OCI-LY1 (cell line): ENCODE measurements at regions not wholly inside any gene's neighbourhood (a gene's known extent, or its start where the extent isn't known, plus 50 kb on each side); places are given as distances from the start of the nearest gene placed in this dataset.

Experiments
- H2AFZ ChIP-seq: fragments of 200-600 bp; sonication (generic), shearing (Covaris generic); 2 replicates; pipeline ENCODE4 v1.6.0; 2014; ENCODE audit warnings: antibody characterized with exemption, mild to moderate bottlenecking, low read length
- H3F3A ChIP-seq: fragments of 200-600 bp; sonication (generic), shearing (Covaris generic); 2 replicates; pipeline ENCODE4 v1.6.0; 2014; ENCODE audit warnings: mild to moderate bottlenecking, antibody characterized with exemption, low read length, moderate library complexity; ENCODE audit not compliant: insufficient read depth
- H3K27ac ChIP-seq: fragments of 200-600 bp; sonication (generic); 2 replicates; pipeline ENCODE4 v1.5.1; 2014; ENCODE audit warnings: low read length, mixed run types, mild to moderate bottlenecking, low read depth; ENCODE audit not compliant: poor library complexity, severe bottlenecking
- H3K27me3 ChIP-seq: fragments of 200-600 bp; sonication (generic); 2 replicates; pipeline ENCODE4 v1.6.0; 2014; ENCODE audit warnings: antibody characterized with exemption, mild to moderate bottlenecking, low read length, moderate library complexity; ENCODE audit not compliant: insufficient read depth
- H3K36me3 ChIP-seq: fragments of 200-600 bp; sonication (generic); 2 replicates; pipeline ENCODE4 v1.6.1; 2014; ENCODE audit warnings: mild to moderate bottlenecking, antibody characterized with exemption, low read length, moderate library complexity, mixed read lengths; ENCODE audit not compliant: insufficient read depth
- H3K4me1 ChIP-seq: fragments of 200-600 bp; sonication (generic); 2 replicates; pipeline ENCODE4 v1.5.1; 2014; ENCODE audit warnings: mild to moderate bottlenecking, low read length, moderate library complexity; ENCODE audit not compliant: insufficient read depth, severe bottlenecking
- H3K4me2 ChIP-seq: fragments of 200-600 bp; sonication (generic), shearing (Covaris generic); 2 replicates; pipeline ENCODE4 v1.6.1; 2014; ENCODE audit warnings: low read length
- H3K4me3 ChIP-seq: fragments of 200-600 bp; sonication (generic); 2 replicates; pipeline ENCODE4 v1.5.1; 2014; ENCODE audit warnings: low read length, low read depth, mild to moderate bottlenecking, mixed read lengths; ENCODE audit not compliant: poor library complexity, severe bottlenecking
- H3K79me2 ChIP-seq: fragments of 200-600 bp; shearing (Covaris generic); 2 replicates; pipeline ENCODE4 v1.6.1; 2016; ENCODE audit warnings: mixed run types, low read length, mixed read lengths; ENCODE audit not compliant: insufficient read depth
- H3K9ac ChIP-seq: fragments of 200-600 bp; sonication (generic), shearing (Covaris generic); 2 replicates; pipeline ENCODE4 v1.6.1; 2014; ENCODE audit warnings: mild to moderate bottlenecking, low read length, mixed read lengths
- H3K9me2 ChIP-seq: fragments of 200-600 bp; sonication (generic), shearing (Covaris generic); 2 replicates; pipeline ENCODE4 v1.6.1; 2014; ENCODE audit warnings: low read depth, mild to moderate bottlenecking, low read length, mixed read lengths
- H3K9me3 ChIP-seq: fragments of 200-600 bp; shearing (Covaris generic); 2 replicates; pipeline ENCODE4 v1.6.1; 2014; ENCODE audit warnings: low read length, mixed read lengths
- H4K20me1 ChIP-seq: fragments of 200-600 bp; sonication (generic), shearing (Covaris generic); 2 replicates; pipeline ENCODE4 v1.6.0; 2016; ENCODE audit warnings: mild to moderate bottlenecking, low read length; ENCODE audit not compliant: insufficient read depth
- CTCF ChIP-seq: fragments of 200-600 bp; sonication (generic), shearing (Covaris generic); IDR thresholded peaks from 2 replicates; pipeline ENCODE4 v1.5.1; 2017; ENCODE audit warnings: mild to moderate bottlenecking, antibody characterized with exemption, low read length, moderate library complexity, mixed read lengths
- EZH2 ChIP-seq: fragments of 200-600 bp; sonication (generic), shearing (Covaris generic); IDR thresholded peaks from 2 replicates; pipeline ENCODE4 v1.8.0; 2017; ENCODE audit warnings: borderline replicate concordance, mixed run types, mild to moderate bottlenecking, antibody characterized with exemption, low read length, moderate library complexity, mixed read lengths

- no peaks in the 10 kb centered on the region for H3K27me3 ChIP-seq
- H3K9ac ChIP-seq = no peak overlapping the region
- no peaks in the 10 kb centered on the region for H3F3A ChIP-seq
- no peaks in the 10 kb centered on the region for H3K9me3 ChIP-seq
- no peaks in the 10 kb centered on the region for H4K20me1 ChIP-seq
- no peaks in the 10 kb centered on the region for H3K79me2 ChIP-seq
- TF ChIP-seq CTCF = no peak
- TF ChIP-seq EZH2 = no peak
- no peaks in the 10 kb centered on the region for H3K4me1 ChIP-seq
- no peaks in the 10 kb centered on the region for H3K36me3 ChIP-seq
- H2AFZ ChIP-seq = no peak overlapping the region
- no peak overlapping the region for H3K27ac ChIP-seq
- no peak overlapping the region for H3K4me2 ChIP-seq
- no peak overlapping the region for H3K4me3 ChIP-seq
- no peaks in the 10 kb centered on the region for H3K9me2 ChIP-seq
Observed at GRCh38 chr6:153210083-153210482, 79.0 kb upstream of the RGS17 start.

GRCh38 chr6:153208706-153209105 lies 77.6 kb upstream of the RGS17 start:
- no peak overlapping the region for H3K4me3 ChIP-seq
- H4K20me1 ChIP-seq = no peaks in the 10 kb centered on the region
- H2AFZ ChIP-seq = no peak overlapping the region
- H3K4me1 ChIP-seq = no peaks in the 10 kb centered on the region
- H3K36me3 ChIP-seq = no peaks in the 10 kb centered on the region
- no peaks in the 10 kb centered on the region for H3K9me3 ChIP-seq
- no peaks in the 10 kb centered on the region for H3K27me3 ChIP-seq
- H3K9me2 ChIP-seq = no peaks in the 10 kb centered on the region
- TF ChIP-seq EZH2 (no peak), CTCF (no peak)
- H3K79me2 ChIP-seq = no peaks in the 10 kb centered on the region
- H3K4me2 ChIP-seq = no peak overlapping the region
- H3K9ac ChIP-seq = no peak overlapping the region
- H3K27ac ChIP-seq = no peak overlapping the region
- no peaks in the 10 kb centered on the region for H3F3A ChIP-seq

- Histone ChIP-seq H3K9me3 (no peaks in the 10 kb centered on the region), H3K27ac (no peak overlapping the region), H3K9me2 (no peaks in the 10 kb centered on the region)
Observed at GRCh38 chr6:153207617-153208016, 76.5 kb upstream of the RGS17 start.

GRCh38 chr6:153207006-153207405 lies 75.9 kb upstream of the RGS17 start:
- TF ChIP-seq CTCF = no peak

More at GRCh38 chr6:153207617-153208016, 76.5 kb upstream of the RGS17 start:
- Histone ChIP-seq H3K4me3 (no peak overlapping the region), H3K4me1 (no peaks in the 10 kb centered on the region), H2AFZ (no peak overlapping the region), H3F3A (no peaks in the 10 kb centered on the region), H3K79me2 (no peaks in the 10 kb centered on the region), H3K36me3 (no peaks in the 10 kb centered on the region), H3K9ac (no peak overlapping the region), H3K27me3 (no peaks in the 10 kb centered on the region), H3K4me2 (no peak overlapping the region), H4K20me1 (no peaks in the 10 kb centered on the region)
- no peak for TF ChIP-seq EZH2

More at GRCh38 chr6:153207006-153207405, 75.9 kb upstream of the RGS17 start:
- H3K9me2 ChIP-seq = no peaks in the 10 kb centered on the region
- no peaks in the 10 kb centered on the region for H3K4me1 ChIP-seq
- H3K27ac ChIP-seq = no peak overlapping the region
- H3K36me3 ChIP-seq = no peaks in the 10 kb centered on the region
- H3K79me2 ChIP-seq = no peaks in the 10 kb centered on the region
- no peaks in the 10 kb centered on the region for H3K27me3 ChIP-seq
- no peaks in the 10 kb centered on the region for H3F3A ChIP-seq
- no peak overlapping the region for H3K4me3 ChIP-seq
- no peaks in the 10 kb centered on the region for H3K9me3 ChIP-seq
- H2AFZ ChIP-seq = no peak overlapping the region
- no peak overlapping the region for H3K9ac ChIP-seq
- no peaks in the 10 kb centered on the region for H4K20me1 ChIP-seq
- H3K4me2 ChIP-seq = no peak overlapping the region
